ENCODE measurements at regions not wholly inside any gene's neighbourhood (a gene's known extent, or its start where the extent isn't known, plus 50 kb on each side); places are given as distances from the start of the nearest gene placed in this dataset.

DNA sequence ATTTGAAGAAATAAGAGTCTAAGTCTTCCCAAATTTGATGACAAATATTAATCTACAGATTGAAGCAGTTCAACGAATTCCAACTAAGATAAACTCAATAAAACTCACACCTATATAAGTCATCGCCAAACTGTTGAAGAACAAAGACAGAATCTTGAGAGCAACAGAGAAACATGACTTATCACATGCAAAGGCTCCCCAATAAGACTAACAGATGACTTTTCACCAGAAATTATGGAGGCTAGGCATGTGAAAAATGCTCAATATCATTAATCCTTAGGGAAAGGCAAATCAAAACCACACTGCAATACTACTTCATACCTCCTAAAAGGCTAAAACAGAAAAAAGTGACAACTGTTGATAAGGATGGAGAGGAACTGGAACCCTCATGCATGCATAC is 517.6 kb upstream of the SUCLG2 start:
- DNase-seq (ENCODE audit: low read depth in 1 of 2, low spot score in 1 of 2): no peak

DNA sequence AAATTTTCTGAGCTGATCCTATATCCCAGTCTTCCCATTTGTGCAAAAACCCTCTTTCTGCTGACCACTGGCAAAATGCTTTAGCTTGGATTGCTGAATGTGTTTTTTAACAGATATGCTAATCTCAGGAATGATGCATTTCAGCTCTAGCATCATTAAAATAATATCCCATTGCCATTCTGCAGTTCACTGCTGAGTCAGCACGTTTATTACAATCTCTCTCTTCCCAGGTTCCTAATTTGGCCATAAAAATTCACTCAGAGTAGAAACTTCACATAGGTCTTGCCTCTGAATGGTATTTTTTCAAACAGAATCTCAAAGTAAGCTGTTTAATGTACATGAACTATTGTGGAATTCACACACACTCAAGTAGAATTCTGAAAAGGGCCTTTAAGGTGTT is 509.6 kb upstream of the SUCLG2 start:
- DNase-seq (ENCODE audit: low read depth in 1 of 2, low spot score in 1 of 2): no peak

DNA sequence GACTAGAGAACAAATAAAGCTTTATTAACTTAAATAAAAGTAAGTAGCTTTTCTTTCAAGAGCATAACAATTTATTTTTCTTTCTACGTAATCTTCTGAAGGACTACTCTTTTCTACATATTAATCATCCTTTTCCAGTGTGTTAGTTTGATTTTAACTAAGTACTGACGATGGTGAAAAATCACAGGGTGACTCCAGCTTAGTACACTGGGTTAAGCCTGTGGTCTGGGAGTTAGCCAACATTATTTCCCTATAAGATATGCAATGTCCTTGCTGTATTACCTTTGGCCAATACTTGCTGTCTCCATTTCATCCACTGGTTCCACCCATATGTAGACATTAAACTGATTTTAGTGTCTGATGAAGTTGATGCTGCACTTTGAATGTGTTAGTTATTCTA is 508.6 kb upstream of the SUCLG2 start:
- no peak for DNase-seq (ENCODE audit: low read depth in 1 of 2, low spot score in 1 of 2)

DNA sequence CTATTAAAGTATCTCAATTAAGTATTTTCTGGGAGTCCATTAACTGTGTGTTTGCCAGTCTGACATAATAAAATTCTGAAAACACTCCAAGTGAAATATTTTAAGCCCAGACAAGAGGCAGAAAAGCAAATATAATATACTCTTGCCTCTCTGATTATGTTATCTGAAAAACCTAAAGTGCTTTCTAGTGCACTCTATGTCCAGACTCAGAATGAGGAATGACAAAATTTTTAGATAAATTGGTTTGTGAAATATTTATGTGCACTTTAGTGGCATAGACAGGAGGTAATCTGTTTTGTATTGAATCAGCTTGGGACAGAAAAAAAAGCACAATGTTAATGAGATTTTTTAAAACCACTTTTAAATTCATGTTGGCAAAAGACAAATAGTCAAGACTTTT is 508.2 kb upstream of the SUCLG2 start:
- DNase-seq (ENCODE audit: low read depth in 1 of 2, low spot score in 1 of 2): no peak

DNA sequence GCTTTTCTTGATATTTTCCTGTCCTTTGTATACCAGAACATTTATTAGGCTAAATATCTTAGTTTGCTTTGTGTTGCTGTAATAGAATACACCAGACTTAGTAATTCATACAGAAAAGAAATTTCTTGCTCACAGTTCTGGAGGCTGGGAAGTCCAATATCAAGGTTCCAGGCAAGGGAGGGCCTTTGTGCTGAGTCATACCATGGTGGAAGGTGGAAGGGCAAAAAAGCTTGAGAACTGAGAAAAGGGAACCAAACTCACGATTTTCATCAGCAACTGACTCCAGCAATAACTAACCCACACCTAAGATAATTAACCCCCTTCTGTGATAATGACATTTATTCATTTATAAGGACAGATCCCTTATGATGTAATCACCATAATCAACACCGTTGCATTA is 496.9 kb upstream of the SUCLG2 start:
- no peak for DNase-seq (ENCODE audit: low read depth in 1 of 2, low spot score in 1 of 2)

DNA sequence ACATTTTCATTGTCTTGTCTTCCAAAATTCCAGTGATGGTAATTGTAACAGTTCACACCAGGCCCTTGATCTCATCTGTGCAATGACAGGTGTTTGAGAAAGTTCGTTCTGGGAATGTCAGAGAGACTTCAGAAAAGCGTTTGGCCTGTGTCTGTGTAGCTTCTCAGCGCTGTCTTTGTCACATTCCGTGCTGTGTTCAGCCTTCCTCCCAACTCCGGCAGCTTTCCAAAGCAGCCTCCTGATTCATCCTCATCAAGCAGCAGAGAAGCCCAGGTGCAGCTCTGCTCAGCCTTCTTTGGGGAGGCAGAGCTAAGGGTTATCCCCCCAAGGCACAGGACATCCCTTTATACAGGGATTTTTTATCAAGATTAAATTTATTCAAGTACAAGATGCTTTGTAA is 494.0 kb upstream of the SUCLG2 start:
- no peak for DNase-seq (ENCODE audit: low read depth in 1 of 2, low spot score in 1 of 2)

DNA sequence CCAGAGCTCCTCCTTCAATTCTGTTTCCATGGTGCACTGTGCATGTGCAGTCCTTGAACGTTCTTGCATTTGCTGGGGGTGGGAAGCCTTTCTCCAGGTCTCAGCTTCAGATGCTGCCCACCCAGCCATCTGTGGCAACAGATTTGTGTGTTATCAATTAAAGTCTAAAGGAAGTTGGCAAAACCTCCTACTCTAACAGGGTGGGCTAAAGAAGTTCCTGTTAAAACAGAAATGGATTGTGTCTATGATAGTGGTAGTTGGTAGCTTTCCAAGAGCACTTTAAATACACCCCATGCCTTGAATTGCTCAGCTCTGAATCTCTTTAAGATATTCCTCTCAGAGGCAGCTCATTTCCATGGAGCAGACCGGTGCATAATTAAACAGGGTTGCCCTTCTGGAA is 488.0 kb upstream of the SUCLG2 start:
- no peak for DNase-seq (ENCODE audit: low read depth in 1 of 2, low spot score in 1 of 2)

DNA sequence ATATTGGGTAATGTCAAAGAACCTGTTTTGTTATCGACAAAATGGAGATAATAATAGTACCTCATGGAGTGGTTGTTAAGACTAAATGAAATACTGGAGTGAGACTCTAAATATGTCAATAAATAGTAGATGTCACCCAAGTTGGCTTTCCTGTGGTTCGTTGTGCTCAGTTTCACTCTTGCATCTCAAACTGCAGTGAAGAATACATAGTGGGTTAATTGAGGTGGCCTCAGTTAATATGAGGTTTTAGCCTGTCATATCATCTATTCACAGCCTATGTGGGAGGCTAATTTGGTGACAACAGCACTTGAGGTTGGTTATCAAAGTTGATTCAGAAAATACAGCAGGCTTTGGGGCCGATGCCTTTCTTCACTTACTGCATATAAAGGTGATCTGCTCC is 485.5 kb upstream of the SUCLG2 start:
- DNase-seq (ENCODE audit: low read depth in 1 of 2, low spot score in 1 of 2): no peak

DNA sequence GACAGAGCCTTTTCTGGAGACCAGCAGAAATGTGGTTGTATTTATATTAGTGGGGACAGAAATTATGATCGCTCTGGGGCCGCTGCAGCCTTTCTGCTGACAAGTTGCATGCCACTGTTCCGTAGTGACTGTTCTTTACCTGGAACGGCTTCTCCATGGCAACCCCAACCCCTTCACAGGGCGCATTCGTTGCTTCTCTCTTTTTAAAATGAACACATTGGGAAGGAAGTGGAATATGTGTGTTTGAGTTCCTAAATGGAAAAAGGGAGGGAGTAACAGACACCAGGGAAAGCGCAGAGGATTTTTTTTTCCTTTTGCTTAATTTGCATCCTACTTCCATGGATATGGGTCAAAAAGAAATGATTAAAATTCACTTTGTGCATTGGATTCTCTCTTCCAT is 482.0 kb upstream of the SUCLG2 start:
- DNase-seq (ENCODE audit: low read depth in 1 of 2, low spot score in 1 of 2): no peak

DNA sequence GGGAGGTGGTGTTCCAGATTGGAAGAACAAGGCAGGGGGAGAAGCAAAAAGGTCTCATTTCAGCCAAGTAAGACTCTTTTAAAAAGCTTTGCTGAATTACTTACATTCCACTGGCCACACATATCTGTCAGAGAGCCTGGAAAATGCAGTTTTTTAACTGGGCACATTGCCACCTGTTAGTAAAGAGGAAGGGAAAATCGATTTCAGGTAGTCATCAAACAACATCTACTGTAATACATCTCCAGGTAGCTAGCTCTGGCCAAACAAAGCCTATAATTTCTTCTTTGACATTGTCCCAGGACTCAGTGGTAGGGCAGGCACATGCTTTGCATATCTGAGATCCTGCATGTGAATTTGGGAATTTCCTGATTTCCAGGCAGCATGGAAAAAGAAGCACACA is 480.7 kb upstream of the SUCLG2 start:
- DNase-seq (ENCODE audit: low read depth in 1 of 2, low spot score in 1 of 2): no peak

DNA sequence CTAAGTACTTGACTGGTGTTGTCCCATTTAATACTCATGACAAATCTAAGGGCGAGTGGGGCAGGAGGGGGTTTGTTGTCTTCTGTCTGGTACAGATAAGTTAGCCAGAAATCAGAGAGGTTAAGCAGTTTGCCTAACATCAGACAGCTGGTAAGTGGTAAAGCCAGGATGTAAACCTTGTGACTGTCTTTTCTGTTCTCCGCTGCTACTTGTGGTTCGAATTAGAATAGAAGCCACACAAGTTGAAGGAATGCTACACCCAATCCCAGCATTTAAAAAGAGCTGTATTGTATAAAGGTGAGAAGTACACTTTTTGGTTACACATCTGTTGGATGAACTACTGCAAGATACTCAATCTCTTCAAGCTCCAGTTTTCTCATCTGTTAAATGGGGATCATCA is 474.7 kb upstream of the SUCLG2 start:
- no peak for DNase-seq (ENCODE audit: low read depth in 1 of 2, low spot score in 1 of 2)

DNA sequence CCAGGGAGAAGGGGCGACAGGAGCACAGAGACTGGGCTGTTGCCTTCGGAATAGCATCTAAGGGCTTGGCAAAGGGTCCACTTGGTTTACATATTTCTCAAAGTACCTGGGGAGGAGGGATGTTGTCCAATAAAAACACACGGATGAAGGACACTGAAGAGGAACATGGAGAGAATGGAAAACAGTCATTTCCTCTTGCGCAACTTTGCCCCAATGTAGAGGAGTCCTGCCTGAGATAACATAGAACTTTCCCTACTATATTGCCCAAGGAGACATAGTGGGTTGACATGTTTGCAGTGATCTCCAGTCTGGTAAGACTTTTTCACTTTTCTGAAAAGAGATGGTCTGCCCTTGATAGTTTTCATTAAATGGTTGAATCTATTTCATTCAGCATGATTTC is 468.8 kb upstream of the SUCLG2 start:
- DNase-seq (ENCODE audit: low read depth in 1 of 2, low spot score in 1 of 2): no peak

DNA sequence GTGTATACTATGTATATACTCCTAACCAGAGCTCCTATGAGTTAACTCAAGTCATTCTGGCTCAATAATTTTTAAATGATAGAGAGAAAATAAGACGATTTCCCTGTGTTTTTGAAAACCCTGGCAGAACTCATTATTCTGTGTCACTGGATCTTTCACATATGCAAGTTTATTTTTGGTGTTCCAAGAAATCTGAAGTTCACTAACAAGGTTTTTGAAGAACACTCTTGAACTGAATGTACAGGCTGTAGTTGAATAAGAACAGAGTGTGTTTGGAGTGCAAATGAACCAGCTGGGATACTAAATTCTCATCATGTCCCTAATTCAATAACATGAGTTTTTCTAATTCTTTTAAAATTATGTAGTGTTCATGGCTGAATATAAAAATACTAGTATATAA is 466.9 kb upstream of the SUCLG2 start:
- DNase-seq (ENCODE audit: low read depth in 1 of 2, low spot score in 1 of 2): no peak

DNA sequence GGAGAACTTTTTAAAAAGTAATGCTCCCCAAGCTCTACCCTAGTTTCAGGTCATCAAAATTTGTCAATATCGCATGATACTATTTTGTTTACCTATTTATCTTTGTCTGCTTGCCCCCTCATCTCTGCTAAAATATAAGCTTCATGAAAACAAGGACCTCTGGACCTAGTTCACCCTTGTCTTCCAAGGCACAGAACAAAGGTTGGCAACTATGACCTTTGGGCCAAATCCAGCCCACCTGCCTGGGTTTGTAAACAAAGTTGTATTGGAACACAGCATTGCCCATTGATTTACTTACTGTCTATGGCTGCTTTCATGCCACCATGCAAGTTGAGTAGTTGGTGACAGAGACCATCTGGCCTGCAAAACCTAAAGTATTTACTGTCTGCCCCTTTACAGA is 462.2 kb upstream of the SUCLG2 start:
- DNase-seq (ENCODE audit: low read depth in 1 of 2, low spot score in 1 of 2): no peak

DNA sequence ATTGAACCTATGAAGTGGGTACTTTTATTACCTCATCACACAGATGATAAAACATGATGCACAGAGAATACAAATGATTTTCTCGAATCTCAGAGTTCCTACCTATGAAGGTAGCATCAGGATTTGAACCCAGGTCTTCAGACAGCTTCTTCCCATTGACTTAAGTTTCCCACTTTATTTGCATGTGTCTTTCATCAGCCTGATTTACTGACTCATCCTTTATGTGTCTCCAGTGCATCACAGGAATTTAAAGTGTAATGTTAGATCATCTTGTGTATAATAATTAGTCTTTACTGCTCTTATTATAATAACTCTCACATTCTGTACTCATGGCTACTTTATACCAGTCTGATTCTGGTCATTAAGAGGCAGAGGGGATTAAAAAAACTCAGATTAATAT is 449.4 kb upstream of the SUCLG2 start:
- no peak for DNase-seq (ENCODE audit: low read depth in 1 of 2, low spot score in 1 of 2)

DNA sequence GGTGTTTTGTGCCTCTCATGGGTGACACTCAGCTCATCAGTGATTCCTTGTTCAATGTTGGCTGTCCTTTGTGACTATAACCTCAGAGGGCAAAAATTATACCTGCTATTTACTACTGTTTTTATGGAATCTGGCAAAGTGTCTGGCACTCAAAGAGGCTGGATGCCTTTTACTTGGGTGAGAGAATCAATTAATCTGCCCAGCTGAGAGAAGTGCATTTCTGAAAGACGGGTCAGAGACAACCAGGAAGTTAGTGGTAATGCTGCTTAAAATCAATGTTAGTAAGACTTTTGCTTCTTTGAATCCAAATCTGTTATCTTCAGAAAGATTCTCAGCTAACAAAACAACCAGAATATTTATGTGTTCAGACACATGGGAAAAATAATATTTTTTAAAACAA is 436.2 kb upstream of the SUCLG2 start:
- DNase-seq (ENCODE audit: low read depth in 1 of 2, low spot score in 1 of 2): no peak

DNA sequence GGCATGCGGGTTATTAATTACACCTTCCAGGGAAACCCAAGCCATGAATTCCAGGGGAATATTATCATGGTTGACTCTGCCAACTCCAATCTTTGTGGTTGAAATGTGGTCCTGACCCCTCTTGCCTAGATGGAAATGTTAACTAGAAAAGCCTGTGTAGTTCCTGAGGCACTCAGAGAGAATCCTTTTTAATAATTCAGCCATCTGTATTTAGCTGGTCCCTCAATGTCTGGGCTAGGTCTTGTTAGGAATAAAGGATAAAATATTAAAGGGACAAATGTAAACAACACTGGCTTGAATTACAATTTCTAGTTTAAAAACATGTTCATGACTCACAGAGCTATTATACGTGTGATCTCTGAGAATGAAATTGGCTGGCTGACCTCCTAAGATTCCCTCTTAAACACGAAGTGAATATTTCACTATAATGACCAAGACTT is 435.2 kb upstream of the SUCLG2 start:
- no peak for DNase-seq (ENCODE audit: low read depth in 1 of 2, low spot score in 1 of 2)

DNA sequence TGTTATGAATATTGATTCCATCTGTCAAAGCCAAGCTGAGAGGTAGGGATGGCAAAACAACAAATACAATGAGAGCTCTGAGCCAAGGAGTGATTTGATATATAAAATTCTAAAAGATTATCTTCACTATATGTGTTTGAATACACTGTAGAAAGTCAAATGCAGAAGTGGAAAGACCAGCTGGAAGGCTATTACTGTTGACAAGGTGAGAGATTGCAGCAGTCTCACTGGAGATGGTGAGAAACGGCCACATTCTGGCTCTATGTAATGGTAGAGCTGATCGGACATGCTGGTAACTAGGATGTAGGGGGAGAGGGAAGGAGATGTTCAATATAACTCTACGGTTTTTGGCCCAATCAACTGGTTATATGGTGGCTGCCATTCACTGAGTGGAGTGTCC is 434.2 kb upstream of the SUCLG2 start:
- no peak for DNase-seq (ENCODE audit: low read depth in 1 of 2, low spot score in 1 of 2)

DNA sequence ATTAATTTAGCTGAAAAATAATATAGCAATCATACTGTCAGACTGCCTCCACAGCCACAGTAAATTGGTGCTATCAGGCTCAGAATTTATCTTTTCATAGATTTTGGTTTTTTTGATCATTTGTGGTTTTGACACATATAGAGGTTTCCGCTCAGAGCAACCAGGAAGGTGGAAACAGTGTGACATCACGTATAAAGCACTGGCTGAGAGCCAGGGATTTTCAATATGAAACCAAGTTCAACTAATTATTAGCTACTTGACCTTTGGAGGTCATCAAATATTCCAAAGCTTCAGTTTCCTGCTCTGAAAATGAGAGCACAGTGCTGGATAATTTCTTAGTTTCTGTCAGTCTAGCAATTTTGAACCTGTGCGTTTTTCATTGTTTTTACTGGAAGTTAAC is 433.8 kb upstream of the SUCLG2 start:
- peak in 1 of 2 donors; percentile 35 for DNase-seq (ENCODE audit: low read depth in 1 of 2, low spot score in 1 of 2)

DNA sequence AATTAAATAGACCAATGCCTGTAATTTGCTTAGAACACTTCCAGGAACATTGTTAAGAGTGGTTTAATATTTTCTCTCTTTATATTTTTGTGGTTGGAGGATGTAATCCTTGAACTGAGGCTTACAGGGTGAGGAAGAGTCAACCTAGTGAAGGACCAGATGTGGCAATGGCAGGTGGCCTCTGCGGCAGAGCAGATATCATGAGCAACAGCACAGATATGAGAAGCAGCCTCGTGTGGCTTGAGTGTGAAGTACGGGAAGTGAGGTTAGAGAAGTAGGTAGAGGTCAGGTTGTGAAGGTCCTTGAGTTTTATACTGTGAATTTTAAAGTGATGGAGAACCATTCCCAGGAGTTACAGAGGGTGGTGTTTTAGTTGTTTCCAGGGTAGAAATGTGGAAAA is 417.6 kb upstream of the SUCLG2 start:
- no peak for DNase-seq (ENCODE audit: low read depth in 1 of 2, low spot score in 1 of 2)

DNA sequence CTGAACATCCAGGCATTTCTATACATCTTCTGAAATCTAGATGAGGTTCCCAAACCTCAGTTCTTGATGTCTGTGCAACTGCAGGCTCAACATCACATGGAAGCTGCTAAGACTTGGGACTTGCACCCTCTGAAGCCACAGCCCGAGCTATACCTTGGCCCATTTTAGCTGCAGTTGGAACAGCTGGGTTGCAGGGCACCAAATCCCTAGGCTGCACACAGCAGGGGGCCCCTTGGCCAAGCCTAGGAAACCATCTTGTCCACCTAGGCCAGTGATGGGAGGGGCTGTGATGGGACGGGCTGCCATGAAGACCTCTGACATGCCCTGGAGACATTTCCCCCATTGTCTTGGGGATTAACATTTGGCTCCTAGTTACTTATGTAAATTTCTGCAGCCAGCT is 415.8 kb upstream of the SUCLG2 start:
- DNase-seq (ENCODE audit: low read depth in 1 of 2, low spot score in 1 of 2): no peak

DNA sequence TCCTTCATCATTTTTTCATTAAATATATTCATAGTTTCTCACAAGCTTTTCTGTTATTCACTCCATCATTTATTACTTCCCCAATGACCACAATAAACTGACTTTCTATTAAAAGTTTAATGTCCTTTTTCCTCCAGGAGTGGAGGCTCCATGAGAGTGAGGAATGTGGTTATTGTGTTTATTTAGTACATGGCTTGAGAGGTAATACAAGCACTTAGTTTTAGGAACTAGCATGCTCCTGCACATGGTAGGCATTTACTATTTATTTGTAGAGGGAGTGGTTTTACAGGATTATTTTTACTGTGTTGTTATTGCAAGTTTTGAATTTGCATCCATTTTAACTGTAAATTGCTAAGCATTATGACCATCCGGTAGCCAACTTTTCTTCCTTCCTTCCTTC is 412.9 kb upstream of the SUCLG2 start:
- DNase-seq (ENCODE audit: low read depth in 1 of 2, low spot score in 1 of 2): no peak

DNA sequence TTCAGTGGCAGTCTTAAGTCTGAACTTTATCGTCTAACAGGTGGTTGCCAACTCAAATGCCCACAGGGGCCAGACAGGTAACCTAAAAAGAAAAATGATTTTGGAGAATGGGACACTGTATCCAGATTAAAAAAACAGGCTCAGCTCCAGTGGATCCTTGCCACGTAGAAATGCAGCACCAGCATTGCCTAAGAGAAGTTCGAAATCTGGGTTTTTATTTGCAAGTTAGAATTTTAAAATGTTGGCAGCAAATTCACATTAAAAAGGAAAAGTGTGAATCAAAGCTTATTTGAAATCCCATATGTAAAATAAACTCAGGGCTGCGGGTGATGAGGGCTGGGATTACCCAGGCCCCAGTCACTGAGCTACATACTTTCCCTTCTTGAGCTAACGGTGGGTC is 408.5 kb upstream of the SUCLG2 start:
- DNase-seq (ENCODE audit: low read depth in 1 of 2, low spot score in 1 of 2): no peak

DNA sequence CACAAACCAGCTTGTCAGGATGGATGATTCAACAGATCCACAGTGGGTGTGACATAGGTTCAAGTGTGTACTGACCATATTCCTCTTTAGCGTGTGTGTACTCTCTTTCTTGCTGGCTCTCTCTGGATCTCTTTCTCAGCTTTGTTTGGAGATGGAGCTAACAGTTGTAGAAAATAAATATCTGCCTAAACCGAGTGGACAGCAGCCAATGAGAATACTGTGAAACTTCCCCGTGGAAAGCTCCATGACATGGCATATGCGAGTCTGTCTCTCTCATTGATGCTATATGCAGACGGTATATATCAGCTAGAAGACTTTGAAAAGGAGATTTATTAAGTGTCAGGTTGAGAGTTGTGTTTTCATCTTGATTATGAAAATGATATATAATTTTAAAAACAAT is 406.5 kb upstream of the SUCLG2 start:
- DNase-seq (ENCODE audit: low read depth in 1 of 2, low spot score in 1 of 2): no peak

Measured in activated CD4-positive, alpha-beta T cell treated with anti-CD3 and anti-CD28 coated beads, Interleukin-2, amount 50 U/mL, for 24 hours (primary cell).